Lung (tissue), 11 donors: ENCODE measurements at regions not wholly inside any gene's neighbourhood (a gene's known extent, or its start where the extent isn't known, plus 50 kb on each side); places are given as distances from the start of the nearest gene placed in this dataset.

Experiments used
- ATAC-seq: fragments of 200-7000 bp; cut with Tn5 transposase; one replicate; pipeline ENCODE4 v1.9.1; 2020; ENCODE audit warnings: moderate number of reproducible peaks; ENCODE audit not compliant: insufficient read depth, low FRiP score
- DNase-seq, 3 donors: peaks; one replicate each; pipeline ENCODE4 v3.0.0-alpha.2; 2013 to 2017
- H3K27ac ChIP-seq, 2 donors: one replicate each; pipeline ENCODE4 v1.5.1; 2013; ENCODE audit warnings: mild to moderate bottlenecking in 2 of 2, moderate library complexity in 2 of 2, control low read depth in 1 of 2, inconsistent platforms in 1 of 2, low read depth in 1 of 2, low read length in 1 of 2
- H3K27me3 ChIP-seq, 3 donors: one replicate each; pipeline ENCODE4 v1.5.1; 2013; ENCODE audit warnings: low read length in 2 of 3; ENCODE audit not compliant: control insufficient read depth in 3 of 3, insufficient read depth in 3 of 3
- H3K36me3 ChIP-seq, 4 donors: one replicate each; pipeline ENCODE4 v1.5.1; 2013; ENCODE audit warnings: low read length in 4 of 4, mild to moderate bottlenecking in 1 of 4, moderate library complexity in 1 of 4; ENCODE audit not compliant: control insufficient read depth in 4 of 4, insufficient read depth in 4 of 4
- H3K4me1 ChIP-seq, 5 donors: one replicate each; pipeline ENCODE4 v1.5.1; 2013; ENCODE audit warnings: low read length in 5 of 5, mild to moderate bottlenecking in 2 of 5, moderate library complexity in 1 of 5; ENCODE audit not compliant: control insufficient read depth in 5 of 5, insufficient read depth in 5 of 5
- H3K4me3 ChIP-seq: one replicate; pipeline ENCODE4 v1.5.1; 2013; ENCODE audit warnings: mild to moderate bottlenecking, control low read depth, moderate library complexity
- H3K9ac ChIP-seq, 2 donors: one replicate each; pipeline ENCODE4 v1.5.1; 2013; ENCODE audit warnings: low read length in 2 of 2, control low read depth in 1 of 2; ENCODE audit not compliant: insufficient read depth in 1 of 2
- H3K9me3 ChIP-seq, 4 donors: one replicate each; pipeline ENCODE4 v1.5.1; 2013; ENCODE audit warnings: low read length in 3 of 4, mild to moderate bottlenecking in 1 of 4, moderate library complexity in 1 of 4; ENCODE audit not compliant: control insufficient read depth in 4 of 4, insufficient read depth in 3 of 4
- WGBS, 2 donors: extraction: QIAGEN DNeasy Blood & Tissue Kit; methylation state at CpG; one replicate each; pipeline ENCODE4 v1.1.7; 2013; 5-methylcytosine and 5-hydroxymethylcytosine counted together
- TF ChIP-seq, protein P1 (sequence below): IDR thresholded peaks from 2 replicates; pipeline ENCODE4 v1.5.1; 2012; ENCODE audit warnings: mild to moderate bottlenecking; ENCODE audit errors: control extremely low read depth, extremely low read depth
- donor health status: control.
- donor health status: control.
- donor health status: Bipolar disorder and iron deficiency.
- donor health status: healthy.
- donor health status: DM: yes; HTN: yes; CAD: no.

- Histone ChIP-seq H3K27ac (no peak overlapping the region), H3K4me3 (no peak overlapping the region), H3K27me3 (no peaks in the 10 kb centered on the region), H3K4me1 (peaks cover 0 to 26% (median 0%) of the 10 kb centered on the region in 5 donors), H3K36me3 (no peaks in the 10 kb centered on the region), H3K9me3 (no peaks in the 10 kb centered on the region), H3K9ac (no peak overlapping the region)
- DNase-seq (no peak), ATAC-seq (no peak)
- TF ChIP-seq, protein P1, sequence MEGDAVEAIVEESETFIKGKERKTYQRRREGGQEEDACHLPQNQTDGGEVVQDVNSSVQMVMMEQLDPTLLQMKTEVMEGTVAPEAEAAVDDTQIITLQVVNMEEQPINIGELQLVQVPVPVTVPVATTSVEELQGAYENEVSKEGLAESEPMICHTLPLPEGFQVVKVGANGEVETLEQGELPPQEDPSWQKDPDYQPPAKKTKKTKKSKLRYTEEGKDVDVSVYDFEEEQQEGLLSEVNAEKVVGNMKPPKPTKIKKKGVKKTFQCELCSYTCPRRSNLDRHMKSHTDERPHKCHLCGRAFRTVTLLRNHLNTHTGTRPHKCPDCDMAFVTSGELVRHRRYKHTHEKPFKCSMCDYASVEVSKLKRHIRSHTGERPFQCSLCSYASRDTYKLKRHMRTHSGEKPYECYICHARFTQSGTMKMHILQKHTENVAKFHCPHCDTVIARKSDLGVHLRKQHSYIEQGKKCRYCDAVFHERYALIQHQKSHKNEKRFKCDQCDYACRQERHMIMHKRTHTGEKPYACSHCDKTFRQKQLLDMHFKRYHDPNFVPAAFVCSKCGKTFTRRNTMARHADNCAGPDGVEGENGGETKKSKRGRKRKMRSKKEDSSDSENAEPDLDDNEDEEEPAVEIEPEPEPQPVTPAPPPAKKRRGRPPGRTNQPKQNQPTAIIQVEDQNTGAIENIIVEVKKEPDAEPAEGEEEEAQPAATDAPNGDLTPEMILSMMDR: no peak
- 91 to 92% methylated on average over 1 of the region's 1 CpG for WGBS, 2 donors
Observed at GRCh38 chr12:104889735-104890134, 68.4 kb downstream of the SLC41A2 start.

- no peak for DNase-seq
- Histone ChIP-seq H3K4me3 (no peak overlapping the region), H3K9me3 (peaks cover 0 to 3% (median 0%) of the 10 kb centered on the region in 4 donors), H3K36me3 (no peaks in the 10 kb centered on the region), H3K27me3 (no peaks in the 10 kb centered on the region), H3K9ac (no peak overlapping the region), H3K4me1 (peaks cover 0 to 32% (median 0%) of the 10 kb centered on the region in 5 donors), H3K27ac (no peak overlapping the region)
- TF ChIP-seq, protein P1: no peak
- ATAC-seq: no peak
Observed at GRCh38 chr12:104888892-104889291, 69.2 kb downstream of the SLC41A2 start.

GRCh38 chr12:104888481-104888880, 69.6 kb downstream of the SLC41A2 start:
- Histone ChIP-seq H3K9me3 (peaks cover 0 to 4% (median 0%) of the 10 kb centered on the region in 4 donors), H3K27me3 (no peaks in the 10 kb centered on the region), H3K4me1 (peaks cover 0 to 32% (median 0%) of the 10 kb centered on the region in 5 donors), H3K9ac (no peak overlapping the region), H3K36me3 (no peaks in the 10 kb centered on the region), H3K4me3 (no peak overlapping the region), H3K27ac (no peak overlapping the region)
- DNase-seq (no peak), ATAC-seq (no peak)
- WGBS, 2 donors: 35 to 49% methylated on average over 2 of the region's 2 CpGs
- TF ChIP-seq, protein P1: no peak

DNA sequence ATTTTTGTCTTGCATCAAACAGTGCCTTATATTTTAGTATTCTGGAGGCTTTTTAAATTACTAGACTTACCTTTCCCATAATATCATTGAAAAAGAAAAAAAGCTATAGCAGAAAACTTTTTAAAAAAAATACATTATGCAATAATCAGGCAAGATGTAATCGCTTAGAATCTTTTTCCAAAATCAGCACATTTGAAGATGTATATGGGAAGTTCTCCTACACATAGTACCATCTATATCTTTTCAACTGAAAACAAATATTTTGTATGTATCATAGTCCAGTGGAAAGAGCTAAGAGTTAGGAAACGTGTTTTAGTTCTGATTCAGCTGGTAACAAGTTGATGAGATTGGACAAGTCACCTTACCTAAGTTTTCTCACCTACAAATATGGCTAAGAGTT, 70.6 kb downstream of the SLC41A2 start:
- Histone ChIP-seq H3K9me3 (peaks cover 0 to 4% (median 0%) of the 10 kb centered on the region in 4 donors), H3K36me3 (no peaks in the 10 kb centered on the region), H3K27me3 (no peaks in the 10 kb centered on the region), H3K9ac (no peak overlapping the region), H3K4me3 (no peak overlapping the region), H3K4me1 (peaks cover 0 to 32% (median 0%) of the 10 kb centered on the region in 5 donors), H3K27ac (no peak overlapping the region)
- DNase-seq (no peak), ATAC-seq (peak; percentile 19)
- TF ChIP-seq, protein P1: no peak
- WGBS, 2 donors: 71 to 79% methylated on average over 2 of the region's 2 CpGs
